Esophagus muscularis mucosa (tissue), 4 donors: ENCODE measurements at regions not wholly inside any gene's neighbourhood (a gene's known extent, or its start where the extent isn't known, plus 50 kb on each side); places are given as distances from the start of the nearest gene placed in this dataset.

ENCODE experiments used
- DNase-seq: peaks from one replicate; pipeline ENCODE4 v3.0.0-alpha.2; 2017; ENCODE audit errors: extremely low spot score
- H3K27ac ChIP-seq, 4 donors: fragments of 200-600 bp; sonication (generic); replicated peaks in 1 of 4; 1 replicate in 3 of 4; 2 replicates in 1 of 4; pipeline ENCODE4 v1.5.1; 2016 to 2019; ENCODE audit warnings: mild to moderate bottlenecking in 1 of 4
- H3K27me3 ChIP-seq, 4 donors: fragments of 200-600 bp; sonication (generic); one replicate each; pipeline versions ENCODE4 v1.5.1 to v1.6.0; 2016 to 2019
- H3K36me3 ChIP-seq, 4 donors: fragments of 200-600 bp; sonication (generic); one replicate each; pipeline ENCODE4 v1.5.1; 2016 to 2019
- H3K4me1 ChIP-seq, 4 donors: fragments of 200-600 bp; sonication (generic); one replicate each; pipeline ENCODE4 v1.5.1; 2016 to 2019
- H3K4me3 ChIP-seq, 4 donors: fragments of 200-600 bp; sonication (generic); 1 replicate in 2 of 4; 2 replicates in 2 of 4; pipeline ENCODE4 v1.5.1; 2016 to 2019; ENCODE audit warnings: mild to moderate bottlenecking in 4 of 4, moderate library complexity in 1 of 4
- H3K9me3 ChIP-seq, 4 donors: fragments of 200-600 bp; sonication (generic); 1 replicate in 3 of 4; 2 replicates in 1 of 4; pipeline ENCODE4 v1.5.1; 2016 to 2019
- CTCF ChIP-seq, 3 experiments: fragments of 200-600 bp in 2 of 3; fragments of 450-650 bp in 1 of 3; sonication (generic) in 2 of 3; IDR thresholded peaks; one replicate each; pipeline ENCODE4 v1.5.1; 2017 to 2019; ENCODE audit warnings: antibody characterized with exemption in 3 of 3, mild to moderate bottlenecking in 2 of 3, moderate library complexity in 1 of 3
- EP300 ChIP-seq: sonication (generic); formaldehyde crosslinking; IDR thresholded peaks from one replicate; pipeline ENCODE4 v1.6.1; 2017; ENCODE audit warnings: antibody characterized with exemption
- POLR2A ChIP-seq: fragments of 450-650 bp; IDR thresholded peaks from one replicate; pipeline ENCODE4 v1.6.1; 2017; ENCODE audit warnings: antibody characterized with exemption, moderate library complexity, mild to moderate bottlenecking, low read depth
- POLR2AphosphoS5 ChIP-seq, 2 donors: sonication (generic); formaldehyde crosslinking; IDR thresholded peaks; one replicate each; pipeline ENCODE4 v1.6.1; 2017; ENCODE audit warnings: antibody characterized with exemption in 2 of 2
- WGBS: methylation state at CpG from one replicate; pipeline ENCODE4 v1.1.5; 2018; 5-methylcytosine and 5-hydroxymethylcytosine counted together
- intact Hi-C: fragments of 100-400 bp; cut with DNase I; formaldehyde crosslinking; loops from one replicate; pipeline ENCODE4 v1.15.1; 2023

GRCh38 chr12:4047421-4047820 lies 174.2 kb upstream of the PARP11 start:
- intact Hi-C loops: no loop called here
- DNase-seq: peak; percentile 90
- Histone ChIP-seq H3K9me3 (no peaks in the 10 kb centered on the region), H3K4me1 (no peaks in the 10 kb centered on the region), H3K36me3 (no peaks in the 10 kb centered on the region), H3K27ac (no peak overlapping the region), H3K27me3 (no peaks in the 10 kb centered on the region), H3K4me3 (no peak overlapping the region)
- WGBS: 81% methylated on average over 7 of the region's 7 CpGs
- no peak for TF ChIP-seq POLR2A
- TF ChIP-seq EP300: no peak
- TF ChIP-seq POLR2AphosphoS5 (IDR thresholded peaks at IDR 0.05): no peak
- TF ChIP-seq CTCF (IDR thresholded peaks at IDR 0.05): no peak

DNA sequence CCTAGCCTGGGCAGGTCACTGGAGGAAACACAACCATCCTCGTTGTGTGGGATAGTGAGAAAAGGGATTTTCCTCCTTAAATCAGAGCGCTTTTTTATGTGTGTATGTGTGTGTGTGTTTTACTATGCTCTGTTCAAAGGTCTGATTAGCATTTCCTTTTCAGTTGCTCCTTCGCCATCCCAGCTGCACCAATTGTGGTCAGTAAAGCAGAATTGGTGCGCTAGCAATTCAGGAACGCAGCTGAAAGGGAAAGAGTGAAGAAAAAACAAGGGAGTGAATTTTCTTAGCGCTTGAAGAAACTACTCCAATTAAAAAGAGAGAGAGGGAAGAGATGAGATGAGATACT lies 173.3 kb upstream of the PARP11 start:
- Histone ChIP-seq H3K27ac (no peak overlapping the region), H3K4me1 (no peaks in the 10 kb centered on the region), H3K9me3 (no peaks in the 10 kb centered on the region), H3K27me3 (no peaks in the 10 kb centered on the region), H3K36me3 (no peaks in the 10 kb centered on the region), H3K4me3 (no peak overlapping the region)
- DNase-seq: no peak
- 74% methylated on average over 6 of the region's 6 CpGs for WGBS
- intact Hi-C loops: no loop called here
- no peak for TF ChIP-seq POLR2AphosphoS5 (IDR thresholded peaks at IDR 0.05)
- no peak for TF ChIP-seq CTCF (IDR thresholded peaks at IDR 0.05)
- no peak for TF ChIP-seq POLR2A
- no peak for TF ChIP-seq EP300

GRCh38 chr12:4045786-4046494 lies 172.7 kb upstream of the PARP11 start:
- intact Hi-C loops: no loop called here
- Histone ChIP-seq H3K27me3 (no peaks in the 10 kb centered on the region), H3K27ac (no peak overlapping the region), H3K4me1 (no peaks in the 10 kb centered on the region), H3K9me3 (no peaks in the 10 kb centered on the region), H3K4me3 (no peak overlapping the region), H3K36me3 (no peaks in the 10 kb centered on the region)
- WGBS: 92% methylated on average over 16 of the region's 16 CpGs
- DNase-seq: peak; percentile 79
- no peak for TF ChIP-seq POLR2A
- no peak for TF ChIP-seq EP300
- no peak for TF ChIP-seq POLR2AphosphoS5 (IDR thresholded peaks at IDR 0.05)
- TF ChIP-seq CTCF (IDR thresholded peaks at IDR 0.05): no peak

DNA sequence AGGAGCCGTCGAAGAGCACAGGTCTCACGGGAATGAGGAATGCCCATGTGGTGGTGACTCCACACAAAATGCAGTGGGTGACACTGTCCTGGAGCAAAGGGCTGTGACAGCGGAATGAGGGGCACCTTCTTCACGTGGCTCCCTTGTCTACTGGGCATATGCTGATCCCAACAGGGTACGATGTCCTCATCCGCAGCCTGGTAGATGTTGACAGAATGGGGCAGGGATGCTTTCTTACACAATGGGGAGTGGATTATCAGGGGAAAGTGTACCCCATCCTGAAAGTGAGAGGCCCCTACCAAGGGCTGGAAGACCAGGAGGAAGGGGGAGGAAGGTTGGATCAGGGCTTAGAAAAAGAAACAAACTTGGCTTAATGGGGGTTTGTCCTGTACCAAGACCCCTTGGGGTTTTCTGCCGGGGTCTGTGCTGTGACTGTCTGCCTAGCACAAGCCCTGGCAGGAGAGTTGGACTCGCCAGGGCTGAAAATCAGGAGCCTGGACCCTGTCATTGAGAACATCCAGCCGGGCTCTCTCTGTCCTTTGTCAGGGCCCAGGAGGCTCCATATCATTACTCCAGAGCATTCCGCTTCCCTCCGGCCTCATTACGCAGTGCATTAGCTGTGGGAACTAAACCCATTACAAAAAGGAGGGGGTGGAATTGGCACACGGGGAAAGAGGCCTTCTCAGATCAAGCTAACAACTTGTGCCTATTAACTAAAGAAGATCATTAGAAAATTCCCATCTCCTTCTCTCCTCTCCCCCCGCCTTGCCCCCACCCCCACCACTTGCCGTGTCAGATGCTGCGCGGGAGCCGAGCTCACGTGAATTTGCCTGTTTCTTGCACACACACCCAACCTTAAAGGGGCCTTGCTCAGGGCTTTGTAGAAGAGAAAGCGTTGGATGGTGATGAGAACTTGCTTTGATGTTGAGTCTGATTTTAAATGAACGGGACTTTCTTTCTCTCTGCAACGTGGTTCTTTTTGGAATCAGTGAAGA lies 171.8 kb upstream of the PARP11 start:
- intact Hi-C loops: no loop called here
- Histone ChIP-seq H3K4me3 (no peak overlapping the region), H3K27me3 (no peaks in the 10 kb centered on the region), H3K36me3 (no peaks in the 10 kb centered on the region), H3K4me1 (no peaks in the 10 kb centered on the region), H3K27ac (no peak overlapping the region), H3K9me3 (no peaks in the 10 kb centered on the region)
- DNase-seq: peak; percentile 78
- WGBS: 74% methylated on average over 23 of the region's 23 CpGs
- TF ChIP-seq EP300: no peak

DNA sequence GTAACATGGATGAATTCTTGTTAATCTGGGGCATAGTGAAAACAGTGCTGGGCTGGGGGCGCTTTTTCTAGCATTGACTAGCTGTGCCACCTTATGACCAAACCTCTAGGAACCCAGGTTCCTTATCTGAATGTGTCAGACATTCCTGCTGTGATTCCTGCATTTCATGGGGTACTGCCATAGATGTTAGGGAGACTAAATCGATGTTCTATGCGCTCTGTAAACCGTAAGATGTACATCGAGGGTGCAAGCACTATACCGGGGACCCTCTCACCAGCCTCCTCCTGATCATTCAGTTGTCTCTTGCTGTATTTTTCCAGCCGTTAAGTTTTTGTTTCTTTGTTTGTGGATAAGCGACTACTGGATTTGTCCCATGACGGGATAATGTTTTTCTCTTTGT lies 170.9 kb upstream of the PARP11 start:
- peak; percentile 87 for DNase-seq
- H3K4me1 ChIP-seq: no peaks in the 10 kb centered on the region
- no peaks in the 10 kb centered on the region for H3K36me3 ChIP-seq
- H3K9me3 ChIP-seq: no peaks in the 10 kb centered on the region
- no peak overlapping the region for H3K27ac ChIP-seq
- H3K27me3 ChIP-seq: no peaks in the 10 kb centered on the region
- WGBS: 89% methylated on average over 9 of the region's 9 CpGs
- intact Hi-C loops: no loop called here
- H3K4me3 ChIP-seq: no peak overlapping the region
- TF ChIP-seq EP300 (no peak), CTCF (IDR thresholded peaks at IDR 0.05) (no peak), POLR2AphosphoS5 (IDR thresholded peaks at IDR 0.05) (no peak), POLR2A (no peak)
